ENCODE measurements at regions not wholly inside any gene's neighbourhood (a gene's known extent, or its start where the extent isn't known, plus 50 kb on each side); places are given as distances from the start of the nearest gene placed in this dataset.

- DNase-seq: no peak
Measured at GRCh38 chr1:201690528-201690927, 138.4 kb upstream of the IPO9 start.

- DNase-seq: no peak
Measured at GRCh38 chr1:201691716-201692554, 137.0 kb upstream of the IPO9 start.

GRCh38 chr1:201692555-201693394 lies 136.2 kb upstream of the IPO9 start:
- peak; percentile 53 to 73 for DNase-seq

GRCh38 chr1:201693890-201694607 lies 134.9 kb upstream of the IPO9 start:
- DNase-seq: no peak

GRCh38 chr1:201694608-201695335 lies 134.2 kb upstream of the IPO9 start:
- no peak for DNase-seq

- no peak for DNase-seq
Measured at GRCh38 chr1:201695607-201696006, 133.3 kb upstream of the IPO9 start.

- no peak for DNase-seq
Measured at GRCh38 chr1:201696217-201696761, 132.7 kb upstream of the IPO9 start.

GRCh38 chr1:201697174-201697573 lies 131.8 kb upstream of the IPO9 start:
- DNase-seq: no peak

GRCh38 chr1:201701831-201702230 lies 127.1 kb upstream of the IPO9 start:
- no peak for DNase-seq

- DNase-seq: peak; percentile 97 to 99
Measured at GRCh38 chr1:201702936-201703335, 126.0 kb upstream of the IPO9 start.

GRCh38 chr1:201703621-201704438 lies 125.1 kb upstream of the IPO9 start:
- DNase-seq: peak; percentile 88 to 90

GRCh38 chr1:201704439-201704792 lies 124.5 kb upstream of the IPO9 start:
- DNase-seq: no peak

- DNase-seq: no peak
Measured at GRCh38 chr1:201705389-201705788, 123.6 kb upstream of the IPO9 start.

GRCh38 chr1:201706109-201706508 lies 122.8 kb upstream of the IPO9 start:
- DNase-seq: no peak

- no peak for DNase-seq
Measured at GRCh38 chr1:201707027-201707426, 121.9 kb upstream of the IPO9 start.

GRCh38 chr1:201707656-201708055 lies 121.3 kb upstream of the IPO9 start:
- no peak for DNase-seq

- peak in 1 of 2 experiments; percentile 24 for DNase-seq
Measured at GRCh38 chr1:201708085-201708512, 120.9 kb upstream of the IPO9 start.

GRCh38 chr1:201708691-201709090 lies 120.3 kb upstream of the IPO9 start:
- no peak for DNase-seq

- DNase-seq: peak; percentile 51 to 58
Measured at GRCh38 chr1:201709564-201710295, 119.2 kb upstream of the IPO9 start.

All from NCI-H2081 (cell line).